RCC 7860 (cell line): ENCODE measurements at regions not wholly inside any gene's neighbourhood (a gene's known extent, or its start where the extent isn't known, plus 50 kb on each side); places are given as distances from the start of the nearest gene placed in this dataset.

Experiments
- DNase-seq: peaks from one replicate; pipeline ENCODE4 v3.0.0-alpha.2; 2015; ENCODE audit warnings: low spot score
- FAIRE-seq: peaks from 2 replicates; lab custom pipeline; 2012; peaks lifted over from hg19 to GRCh38; lab: Jason Lieb, UNC

DNA sequence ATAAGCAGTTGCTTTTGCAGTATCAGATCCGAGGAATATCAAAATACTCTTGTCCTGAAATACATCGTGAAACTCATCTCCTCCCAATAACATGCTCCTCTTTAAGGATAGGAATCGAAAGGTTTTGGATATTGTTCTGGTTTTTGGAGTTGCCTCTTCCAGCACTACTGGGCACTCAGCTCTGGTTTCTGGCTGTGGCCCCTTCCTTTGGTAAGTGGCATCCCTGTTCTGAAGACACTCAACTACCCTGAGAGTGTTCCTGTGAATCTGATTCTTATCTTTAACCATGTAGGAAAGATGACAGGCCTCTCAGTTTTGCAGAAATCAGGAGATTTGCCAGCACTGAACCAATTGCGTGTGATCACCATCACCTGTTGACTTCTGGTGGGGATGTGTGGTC is 327.5 kb upstream of the TBL1XR1 start:
- DNase-seq (no peak), FAIRE-seq (no peak)

- DNase-seq (no peak), FAIRE-seq (no peak)
Measured at GRCh38 chr3:177525414-177525813, 328.1 kb upstream of the TBL1XR1 start.

DNA sequence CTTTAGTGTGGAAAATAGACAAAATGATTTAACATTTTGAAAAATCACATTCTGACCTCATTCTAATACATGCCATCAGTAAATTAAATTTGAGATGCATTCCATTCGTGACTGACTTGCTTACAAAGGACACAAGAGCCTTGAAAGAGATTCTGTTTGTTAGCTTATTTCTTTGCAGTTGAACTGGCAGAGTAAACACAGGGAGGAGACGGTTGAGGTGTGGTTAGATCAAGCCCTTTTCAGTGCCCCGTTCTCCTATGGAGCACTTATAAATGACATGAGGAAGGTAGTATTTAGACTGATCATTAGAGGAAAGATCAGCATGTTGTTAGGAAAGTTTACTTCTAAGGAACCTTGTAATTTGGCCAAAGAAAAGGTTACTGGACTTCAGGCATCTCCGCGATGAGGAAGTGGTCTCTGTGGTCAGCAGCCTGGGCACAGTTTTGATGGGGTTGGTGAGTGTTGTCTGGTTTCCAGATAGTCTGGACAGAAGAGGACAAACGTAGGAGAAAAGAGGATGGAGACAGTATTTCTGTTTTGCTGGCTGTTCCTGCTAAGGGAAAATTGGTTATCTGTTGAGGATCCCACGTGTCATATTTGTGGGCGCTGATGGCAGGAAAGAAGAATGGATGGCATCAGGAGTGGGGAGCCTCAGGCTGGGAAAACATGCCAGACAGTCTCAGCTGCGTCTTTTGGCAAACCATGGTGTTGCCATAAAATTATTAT is 328.9 kb upstream of the TBL1XR1 start:
- FAIRE-seq: peak; percentile 87
- peak; percentile 83 for DNase-seq

DNA sequence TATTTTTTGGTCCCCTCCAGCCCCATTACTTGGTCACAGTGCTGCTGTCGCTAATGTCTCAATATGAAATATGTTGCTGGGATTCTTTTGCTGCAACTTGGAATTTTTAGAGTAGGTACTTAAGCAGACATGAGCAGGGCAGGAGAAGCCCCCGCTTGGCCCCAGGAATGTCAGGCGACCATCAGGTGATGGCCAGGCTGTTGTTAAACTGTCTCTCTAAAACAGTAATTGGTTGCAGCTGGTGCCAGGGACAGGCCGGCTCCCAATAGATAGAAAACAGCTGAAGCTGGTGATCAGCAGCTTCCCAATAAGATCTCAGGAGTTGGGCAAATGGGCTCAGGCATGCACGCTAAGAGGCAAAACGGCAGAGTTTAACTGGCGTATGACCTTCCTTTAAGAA is 329.9 kb upstream of the TBL1XR1 start:
- DNase-seq (no peak), FAIRE-seq (no peak)

DNA sequence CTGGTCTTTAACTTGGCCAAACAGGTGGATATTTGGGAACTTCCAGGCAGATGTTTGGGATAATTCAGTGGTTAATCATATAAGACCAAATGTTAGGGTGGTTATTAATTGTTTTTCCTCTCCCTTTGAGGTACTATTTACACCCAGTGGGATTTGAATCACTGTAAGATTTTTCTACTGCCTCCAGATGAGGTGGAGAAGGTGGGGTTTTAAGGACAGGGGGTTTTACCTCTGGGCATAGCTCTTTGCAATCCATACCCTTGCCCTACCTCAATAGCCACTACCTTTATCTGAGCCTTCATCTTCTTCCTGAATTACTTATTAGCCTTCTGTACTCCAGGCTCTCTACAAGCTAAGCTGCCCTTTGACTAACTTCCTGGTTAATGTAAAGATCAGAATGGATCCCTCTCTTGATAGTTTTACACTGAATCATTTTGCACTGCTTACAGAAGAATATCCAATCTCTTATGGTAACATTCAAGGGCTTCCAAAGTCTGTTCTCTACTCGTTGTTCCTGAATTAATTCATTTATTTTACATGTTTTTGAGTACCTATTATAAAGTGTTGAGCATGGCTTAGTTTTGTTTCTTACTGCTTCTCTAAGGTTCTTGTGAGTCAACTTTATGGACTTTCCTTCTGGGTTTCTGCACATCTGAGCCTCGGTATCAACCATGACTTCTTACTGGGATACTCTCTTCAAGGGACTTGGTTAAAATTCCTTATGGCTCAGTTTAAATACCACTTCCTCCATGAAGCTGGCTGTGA is 331.2 kb upstream of the TBL1XR1 start:
- DNase-seq (peak; percentile 35), FAIRE-seq (peak; percentile 52)

- FAIRE-seq: no peak
- DNase-seq: no peak
Measured at GRCh38 chr3:177529071-177529550, 331.8 kb upstream of the TBL1XR1 start.

DNA sequence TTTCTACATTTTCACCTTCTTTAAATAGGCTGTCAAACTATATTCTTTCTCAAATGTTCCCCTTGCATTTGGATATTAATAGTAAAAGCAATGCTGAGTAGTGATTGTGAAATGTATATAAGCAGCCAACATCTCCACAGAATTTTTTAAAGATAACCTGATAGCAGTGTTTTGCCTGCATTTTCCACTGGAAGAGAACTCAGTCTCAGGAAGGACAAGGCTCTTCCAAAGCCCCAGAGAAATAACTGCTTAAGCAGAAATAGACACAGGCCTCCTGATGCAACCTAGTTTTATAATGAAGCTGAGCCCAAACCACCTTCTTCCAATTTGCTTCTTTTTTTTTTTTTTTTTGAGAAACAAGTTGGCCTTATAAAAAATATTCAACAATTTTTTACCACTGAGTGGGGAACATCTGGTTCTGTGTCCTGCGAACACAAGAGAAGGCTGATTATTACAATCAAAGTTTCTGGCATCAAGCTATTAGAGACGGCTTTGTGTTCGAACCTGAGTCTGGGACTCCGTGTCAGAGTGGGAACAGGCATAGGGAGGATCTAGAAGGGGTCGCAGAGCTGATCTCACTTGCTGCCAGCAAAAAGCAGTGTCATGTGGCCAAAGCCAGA is 332.5 kb upstream of the TBL1XR1 start:
- DNase-seq: no peak

DNA sequence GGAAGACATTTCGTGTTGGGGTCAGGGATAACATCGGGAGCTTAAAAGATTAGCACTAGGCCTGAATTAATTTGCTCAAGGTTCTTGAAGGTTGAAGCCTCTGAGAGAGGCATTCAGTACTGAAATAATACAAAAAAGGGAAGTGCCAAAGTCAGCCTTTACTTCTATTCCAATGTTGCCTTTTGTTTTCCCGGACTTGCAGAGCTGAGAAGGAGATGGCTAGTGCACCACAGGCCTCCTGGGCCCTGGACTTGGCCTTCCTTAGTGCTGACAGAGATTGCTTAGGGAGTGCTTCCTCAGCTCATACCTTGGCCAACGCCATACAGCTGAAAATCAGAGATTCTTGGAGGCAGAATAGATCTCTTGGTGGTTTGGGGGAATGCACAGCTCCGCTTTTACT is 333.6 kb upstream of the TBL1XR1 start:
- FAIRE-seq (no peak), DNase-seq (no peak)

More for the DNA sequence above, 332.5 kb upstream of the TBL1XR1 start:
- no peak for FAIRE-seq

GRCh38 chr3:177536873-177537272 is 339.6 kb upstream of the TBL1XR1 start:
- FAIRE-seq: no peak
- no peak for DNase-seq

DNA sequence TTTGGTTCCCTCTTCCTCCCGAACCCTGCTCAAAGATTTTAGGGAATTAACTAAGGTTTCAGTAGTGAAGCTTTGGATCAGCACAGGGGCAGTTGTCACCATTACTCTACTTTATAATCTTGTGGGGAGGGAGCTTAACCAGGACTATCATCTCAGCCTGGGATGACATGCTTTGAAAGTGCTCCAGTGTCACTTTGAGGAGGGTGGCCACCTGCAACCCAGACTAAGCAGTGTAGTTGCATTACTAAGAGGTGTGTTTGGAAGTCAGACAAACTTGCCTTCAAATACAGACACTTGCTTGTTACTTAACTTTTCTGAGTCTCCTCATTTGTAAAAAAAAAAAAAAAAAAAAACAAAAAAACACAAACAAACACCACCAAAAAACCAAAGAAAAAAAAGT is 340.3 kb upstream of the TBL1XR1 start:
- FAIRE-seq: no peak
- no peak for DNase-seq

- DNase-seq (no peak), FAIRE-seq (no peak)
Measured at GRCh38 chr3:177538048-177538749, 340.9 kb upstream of the TBL1XR1 start.

DNA sequence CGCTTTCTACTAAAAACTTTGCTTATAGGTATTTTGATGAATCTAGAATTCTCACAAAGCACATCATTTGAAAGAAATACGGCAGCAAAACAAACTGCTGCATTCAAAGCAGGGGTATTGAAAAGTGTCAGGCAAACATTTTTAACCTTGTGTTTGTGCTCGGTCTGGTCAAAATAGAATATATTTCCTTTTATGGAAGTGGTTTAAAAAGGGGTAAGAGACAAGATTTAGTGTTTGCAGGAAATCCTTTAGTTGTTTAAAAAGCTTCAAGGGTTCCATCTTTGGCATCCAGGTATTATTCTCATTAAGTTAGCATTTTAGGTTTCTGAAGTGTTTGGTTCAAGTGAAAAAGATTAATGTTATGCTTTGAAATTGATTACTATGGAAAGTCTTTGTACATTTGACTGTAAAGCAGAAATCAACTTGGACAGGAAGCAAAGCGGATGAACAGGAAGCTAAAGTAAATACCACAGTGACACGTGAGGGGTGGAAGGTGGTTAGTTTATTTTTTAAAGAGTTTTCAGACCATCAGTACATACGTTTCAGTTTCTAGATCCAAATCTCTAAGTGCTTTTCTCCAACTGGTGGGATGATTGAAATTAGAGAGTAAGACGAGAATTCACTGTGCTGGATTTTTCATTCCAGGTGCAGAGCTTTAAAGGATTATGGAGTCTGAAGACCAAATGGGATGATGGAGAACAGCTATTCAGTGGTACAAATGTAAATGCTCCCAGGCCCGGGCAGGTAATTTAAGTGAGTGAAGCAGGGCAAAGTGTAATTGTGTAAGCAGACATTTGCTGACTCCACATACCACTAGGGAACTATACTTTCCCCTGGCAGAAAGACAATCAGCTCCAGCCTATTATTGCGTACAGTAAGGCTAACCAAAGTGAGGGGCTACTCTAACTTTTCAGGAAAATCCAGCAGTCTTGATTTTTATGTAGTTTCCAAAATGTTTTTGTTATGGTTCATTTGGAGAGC is 341.8 kb upstream of the TBL1XR1 start:
- no peak for FAIRE-seq
- no peak for DNase-seq

GRCh38 chr3:177541541-177541940 is 344.3 kb upstream of the TBL1XR1 start:
- no peak for FAIRE-seq

DNA sequence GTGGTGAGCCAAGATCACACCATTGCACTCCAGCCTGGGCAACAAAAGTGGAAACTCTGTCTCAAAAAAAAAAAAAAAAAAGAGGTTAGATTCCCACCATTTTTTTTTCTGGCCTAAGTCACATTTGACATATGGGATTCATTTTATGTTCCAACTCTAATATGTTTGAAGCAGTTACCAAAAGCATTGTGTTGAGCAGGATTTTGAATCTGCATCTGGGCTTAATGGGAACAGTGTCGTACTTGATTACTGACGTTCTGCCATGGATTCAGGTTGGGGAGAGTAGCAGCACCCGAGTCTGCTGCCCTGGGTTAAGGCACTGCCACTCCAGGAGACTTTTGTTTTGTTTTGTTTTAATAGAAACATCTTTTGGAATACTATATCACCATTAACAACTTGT is 348.7 kb upstream of the TBL1XR1 start:
- DNase-seq (no peak), FAIRE-seq (no peak)

More at GRCh38 chr3:177541541-177541940, 344.3 kb upstream of the TBL1XR1 start:
- no peak for DNase-seq

DNA sequence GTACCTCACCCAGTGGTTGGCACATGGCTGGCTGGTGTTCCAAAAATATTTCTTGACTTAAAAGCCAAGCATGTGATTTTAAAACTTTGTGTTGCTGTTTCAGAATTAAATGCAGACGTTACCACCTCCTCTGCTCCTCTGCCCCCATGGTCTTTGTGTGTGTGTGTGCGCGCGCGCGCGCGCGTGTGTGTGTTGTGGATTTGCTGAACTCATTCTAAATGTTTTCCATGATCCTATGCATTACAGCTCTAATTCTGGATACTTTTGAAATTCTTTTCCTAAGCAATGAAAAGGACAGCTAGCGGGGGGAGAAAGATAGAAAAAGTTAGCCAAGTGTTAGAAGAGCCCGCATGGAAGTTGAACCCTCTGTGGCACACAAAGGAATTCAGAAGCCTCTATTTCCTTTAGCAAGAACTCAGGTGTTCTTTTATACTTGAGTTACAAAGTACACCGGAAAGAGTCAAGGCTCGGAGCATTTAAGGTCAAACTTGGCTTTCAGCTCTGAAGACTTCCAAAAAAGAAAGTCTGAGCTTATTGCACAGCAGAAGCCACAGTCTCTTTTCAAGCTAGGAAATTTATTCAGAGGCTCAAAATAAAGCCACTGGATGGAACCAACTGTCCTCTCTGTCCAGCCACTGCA is 350.5 kb upstream of the TBL1XR1 start:
- no peak for DNase-seq
- no peak for FAIRE-seq

GRCh38 chr3:177550667-177551066 is 353.4 kb upstream of the TBL1XR1 start:
- no peak for FAIRE-seq
- no peak for DNase-seq

DNA sequence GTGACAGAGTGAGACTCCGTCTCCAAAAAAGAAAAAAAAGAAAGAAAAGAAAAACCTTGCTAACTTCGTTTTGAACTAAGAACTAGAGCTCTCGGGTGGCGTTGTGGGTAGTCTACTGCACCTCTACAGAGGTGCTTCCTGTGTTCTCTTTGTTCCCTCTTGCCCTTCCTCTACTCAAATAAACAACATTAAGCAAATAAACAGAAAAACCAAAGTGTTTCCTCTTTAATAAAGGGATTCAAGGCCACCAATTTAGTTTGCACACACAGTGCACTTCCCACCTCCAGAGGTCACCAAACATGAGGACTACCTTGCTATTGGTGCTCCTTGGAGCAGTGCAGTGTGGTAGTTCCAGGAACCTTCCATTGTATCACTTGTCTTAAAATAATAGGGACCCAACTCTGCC is 354.2 kb upstream of the TBL1XR1 start:
- FAIRE-seq (no peak), DNase-seq (no peak)

DNA sequence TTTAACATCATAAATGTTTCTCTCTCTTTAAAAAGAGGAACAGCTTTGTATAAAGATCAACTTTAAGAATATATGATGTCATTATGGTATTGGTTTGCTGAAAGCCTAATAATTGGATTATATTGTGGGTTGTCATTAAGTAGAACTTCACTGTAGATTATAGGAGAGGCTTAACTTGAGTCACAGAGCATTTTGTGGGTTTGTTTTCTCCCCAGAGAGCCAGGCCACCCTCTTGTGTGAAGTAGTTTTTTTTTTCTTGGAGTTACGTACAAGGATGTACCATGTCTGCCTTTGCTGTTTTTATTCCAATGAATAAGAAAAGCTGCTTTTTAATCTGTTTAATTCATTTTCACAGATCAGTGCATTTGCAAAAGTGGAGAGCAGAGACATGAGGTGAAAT is 354.8 kb upstream of the TBL1XR1 start:
- DNase-seq: no peak
- FAIRE-seq: no peak

GRCh38 chr3:177553012-177553411 is 355.7 kb upstream of the TBL1XR1 start:
- no peak for DNase-seq
- no peak for FAIRE-seq
